ENCODE measurements at regions not wholly inside any gene's neighbourhood (a gene's known extent, or its start where the extent isn't known, plus 50 kb on each side); places are given as distances from the start of the nearest gene placed in this dataset.

DNA sequence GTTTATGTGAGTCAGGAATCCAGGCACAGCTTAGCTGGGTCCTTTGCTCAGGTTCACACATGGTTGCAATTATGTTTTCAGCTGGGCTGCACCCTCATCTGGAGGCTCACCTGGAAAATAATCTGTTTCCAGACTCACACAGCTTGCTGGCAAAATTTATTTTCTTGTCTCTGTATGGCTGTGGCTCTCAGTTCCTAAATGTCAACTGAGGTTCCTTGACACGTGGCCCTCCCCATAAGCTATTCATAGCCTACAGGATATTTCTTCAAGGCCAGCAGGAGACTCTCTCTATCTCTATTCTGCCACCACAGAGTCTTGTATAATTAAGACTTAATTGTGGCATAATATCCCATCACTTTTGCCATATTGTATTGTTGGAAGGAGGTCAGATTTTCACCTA is 732.0 kb downstream of the CDH18 start:
- TF ChIP-seq, protein P1, sequence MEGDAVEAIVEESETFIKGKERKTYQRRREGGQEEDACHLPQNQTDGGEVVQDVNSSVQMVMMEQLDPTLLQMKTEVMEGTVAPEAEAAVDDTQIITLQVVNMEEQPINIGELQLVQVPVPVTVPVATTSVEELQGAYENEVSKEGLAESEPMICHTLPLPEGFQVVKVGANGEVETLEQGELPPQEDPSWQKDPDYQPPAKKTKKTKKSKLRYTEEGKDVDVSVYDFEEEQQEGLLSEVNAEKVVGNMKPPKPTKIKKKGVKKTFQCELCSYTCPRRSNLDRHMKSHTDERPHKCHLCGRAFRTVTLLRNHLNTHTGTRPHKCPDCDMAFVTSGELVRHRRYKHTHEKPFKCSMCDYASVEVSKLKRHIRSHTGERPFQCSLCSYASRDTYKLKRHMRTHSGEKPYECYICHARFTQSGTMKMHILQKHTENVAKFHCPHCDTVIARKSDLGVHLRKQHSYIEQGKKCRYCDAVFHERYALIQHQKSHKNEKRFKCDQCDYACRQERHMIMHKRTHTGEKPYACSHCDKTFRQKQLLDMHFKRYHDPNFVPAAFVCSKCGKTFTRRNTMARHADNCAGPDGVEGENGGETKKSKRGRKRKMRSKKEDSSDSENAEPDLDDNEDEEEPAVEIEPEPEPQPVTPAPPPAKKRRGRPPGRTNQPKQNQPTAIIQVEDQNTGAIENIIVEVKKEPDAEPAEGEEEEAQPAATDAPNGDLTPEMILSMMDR (IDR thresholded peaks at IDR 0.05 in 4 of 5, conservative IDR thresholded peaks at IDR 0.05 in 1 of 5) = no peak
- TF ChIP-seq POLR2A (IDR thresholded peaks at IDR 0.05) = no peak
